PC-3 (cell line): ENCODE measurements at regions not wholly inside any gene's neighbourhood (a gene's known extent, or its start where the extent isn't known, plus 50 kb on each side); places are given as distances from the start of the nearest gene placed in this dataset.

Experiments
- EZH2 ChIP-seq: fragments of 300-600 bp; sonication (generic); IDR thresholded peaks from one replicate; pipeline ENCODE4 v1.6.1; 2017; ENCODE audit warnings: antibody characterized with exemption, mild to moderate bottlenecking, low read length; ENCODE audit not compliant: unreplicated experiment
- EZH2phosphoT487 ChIP-seq: fragments of 300-600 bp; sonication (generic); IDR thresholded peaks from 2 replicates; pipeline ENCODE4 v1.6.1; 2018; ENCODE audit warnings: mild to moderate bottlenecking, antibody characterized with exemption, low read length, borderline replicate concordance
- TF ChIP-seq, protein P1 (sequence below): fragments of 300-600 bp; sonication (generic); conservative IDR thresholded peaks from 2 replicates; pipeline ENCODE4 v1.5.1; 2017; ENCODE audit warnings: antibody characterized with exemption, low read depth, mild to moderate bottlenecking, low read length

DNA sequence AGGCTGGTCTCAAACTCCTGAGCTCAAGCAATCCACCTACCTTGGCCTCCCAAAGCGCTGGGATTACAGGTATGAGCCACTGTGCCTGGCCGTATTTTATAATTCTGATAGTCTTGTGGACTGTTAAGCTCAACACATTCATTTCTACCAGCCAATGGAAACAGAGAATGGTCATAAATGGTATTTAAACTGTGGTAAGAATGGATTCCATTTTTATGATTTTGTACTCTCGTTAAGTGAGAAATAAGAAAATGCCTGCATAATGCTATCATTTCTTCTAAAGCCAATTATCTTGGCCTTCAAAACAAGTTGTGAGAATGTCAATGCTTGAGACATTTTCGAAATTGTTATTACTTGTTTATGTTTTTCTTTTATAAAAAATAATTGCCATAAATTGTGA lies 321.0 kb downstream of the IL15 start:
- TF ChIP-seq, protein P1, sequence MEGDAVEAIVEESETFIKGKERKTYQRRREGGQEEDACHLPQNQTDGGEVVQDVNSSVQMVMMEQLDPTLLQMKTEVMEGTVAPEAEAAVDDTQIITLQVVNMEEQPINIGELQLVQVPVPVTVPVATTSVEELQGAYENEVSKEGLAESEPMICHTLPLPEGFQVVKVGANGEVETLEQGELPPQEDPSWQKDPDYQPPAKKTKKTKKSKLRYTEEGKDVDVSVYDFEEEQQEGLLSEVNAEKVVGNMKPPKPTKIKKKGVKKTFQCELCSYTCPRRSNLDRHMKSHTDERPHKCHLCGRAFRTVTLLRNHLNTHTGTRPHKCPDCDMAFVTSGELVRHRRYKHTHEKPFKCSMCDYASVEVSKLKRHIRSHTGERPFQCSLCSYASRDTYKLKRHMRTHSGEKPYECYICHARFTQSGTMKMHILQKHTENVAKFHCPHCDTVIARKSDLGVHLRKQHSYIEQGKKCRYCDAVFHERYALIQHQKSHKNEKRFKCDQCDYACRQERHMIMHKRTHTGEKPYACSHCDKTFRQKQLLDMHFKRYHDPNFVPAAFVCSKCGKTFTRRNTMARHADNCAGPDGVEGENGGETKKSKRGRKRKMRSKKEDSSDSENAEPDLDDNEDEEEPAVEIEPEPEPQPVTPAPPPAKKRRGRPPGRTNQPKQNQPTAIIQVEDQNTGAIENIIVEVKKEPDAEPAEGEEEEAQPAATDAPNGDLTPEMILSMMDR: no peak
- TF ChIP-seq EZH2 (no peak), EZH2phosphoT487 (no peak)
